Endothelial cell of umbilical vein (primary cell): ENCODE measurements at regions not wholly inside any gene's neighbourhood (a gene's known extent, or its start where the extent isn't known, plus 50 kb on each side); places are given as distances from the start of the nearest gene placed in this dataset.

Source experiments
- BruUV-seq: library from RNA; stranded (reverse); fragments of 400-500 nt; replicated peaks from 2 replicates; lab custom pipeline; 2021; lab: Mats Ljungman, UMichigan
- CTCF ChIA-PET: fragments of 300-600, 350-600 bp; sonication (Branson Sonifier 250); formaldehyde crosslinking; loops from one replicate; lab custom pipeline; 2021; ENCODE audit warnings: antibody characterized with exemption, inconsistent platforms; lab: Charles Lee
- POLR2A ChIA-PET: fragments of 300-600, 350-600 bp; sonication (Branson Sonifier 250); formaldehyde crosslinking; loops from one replicate; lab custom pipeline; 2021; ENCODE audit warnings: antibody characterized with exemption, inconsistent platforms; lab: Charles Lee
- DNase-seq: peaks from one replicate; pipeline ENCODE4 v3.0.0-alpha.2; 2011; ENCODE audit warnings: low read depth, low spot score
- FAIRE-seq: peaks from 2 replicates; lab custom pipeline; 2011; peaks lifted over from hg19 to GRCh38; lab: Jason Lieb, UNC
- H2AFZ ChIP-seq: 2 replicates; pipeline ENCODE4 v1.6.0; 2012; ENCODE audit warnings: low read depth, low read length, control low read depth, inconsistent platforms
- H3K27ac ChIP-seq: 2 replicates; pipeline ENCODE4 v1.5.1; 2011; ENCODE audit warnings: low read depth, mild to moderate bottlenecking, control low read depth, low read length, moderate library complexity; ENCODE audit not compliant: insufficient read depth
- H3K27me3 ChIP-seq, 2 experiments: 2 replicates each; pipeline versions ENCODE4 v1.6.0 to v1.6.1; 2011; ENCODE audit warnings: low read length in 2 of 2, mixed read lengths in 1 of 2; ENCODE audit not compliant: control insufficient read depth in 2 of 2, insufficient read depth in 2 of 2
- H3K36me3 ChIP-seq, 2 experiments: 2 replicates in 1 of 2; 3 replicates in 1 of 2; pipeline ENCODE4 v1.5.1; 2011; ENCODE audit warnings: low read length in 2 of 2, mild to moderate bottlenecking in 1 of 2, moderate library complexity in 1 of 2; ENCODE audit not compliant: control insufficient read depth in 2 of 2, insufficient read depth in 2 of 2; ENCODE audit errors: extremely low read depth in 1 of 2
- H3K4me1 ChIP-seq: 3 replicates; pipeline ENCODE4 v1.5.1; 2011; ENCODE audit warnings: mild to moderate bottlenecking, low read length; ENCODE audit not compliant: control insufficient read depth, insufficient read depth; ENCODE audit errors: extremely low read depth
- H3K4me2 ChIP-seq: 2 replicates; pipeline ENCODE4 v1.6.1; 2011; ENCODE audit warnings: low read length, control low read depth, mixed read lengths; ENCODE audit not compliant: insufficient read depth
- H3K4me3 ChIP-seq, 3 experiments: fragments of 200-600 bp in 1 of 3; sonication (generic), shearing (Covaris generic) in 1 of 3; replicated peaks in 1 of 3; 2 replicates each; pipeline ENCODE4 v1.5.1; 2011 to 2016; ENCODE audit warnings: control low read depth in 3 of 3, low read length in 3 of 3, mild to moderate bottlenecking in 2 of 3, inconsistent platforms in 1 of 3, low read depth in 1 of 3, moderate library complexity in 1 of 3; ENCODE audit not compliant: insufficient read depth in 1 of 3
- H3K79me2 ChIP-seq: 2 replicates; pipeline ENCODE4 v1.6.0; 2012; ENCODE audit warnings: low read length, inconsistent platforms; ENCODE audit not compliant: control insufficient read depth, insufficient read depth
- H3K9ac ChIP-seq: replicated peaks from 2 replicates; pipeline ENCODE3; 2011; ENCODE audit warnings: low read length, control low read depth; ENCODE audit not compliant: insufficient read depth; ENCODE audit errors: extremely low read depth
- H3K9me1 ChIP-seq: replicated peaks from 3 replicates; pipeline ENCODE4 v1.6.0; 2011; ENCODE audit warnings: mild to moderate bottlenecking, low read length; ENCODE audit not compliant: control insufficient read depth, insufficient read depth; ENCODE audit errors: extremely low read depth
- H3K9me3 ChIP-seq: replicated peaks from 2 replicates; pipeline ENCODE4 v1.5.1; 2012; ENCODE audit warnings: low read length, inconsistent platforms; ENCODE audit not compliant: control insufficient read depth, insufficient read depth
- H4K20me1 ChIP-seq: replicated peaks from 2 replicates; pipeline ENCODE3; 2011; ENCODE audit warnings: mild to moderate bottlenecking, low read length; ENCODE audit not compliant: control insufficient read depth, insufficient read depth; ENCODE audit errors: extremely low read depth
- EZH2 ChIP-seq: IDR thresholded peaks from 2 replicates; pipeline ENCODE4 v1.6.1; 2012; ENCODE audit warnings: borderline replicate concordance, low read depth, mild to moderate bottlenecking, moderate library complexity, low read length, inconsistent platforms; ENCODE audit not compliant: severe bottlenecking
- FOS ChIP-seq: IDR thresholded peaks from 2 replicates; pipeline ENCODE4 v1.6.1; 2011; ENCODE audit warnings: mild to moderate bottlenecking, low read length, moderate library complexity, borderline replicate concordance; ENCODE audit not compliant: insufficient read depth
- GATA2 ChIP-seq: IDR thresholded peaks from 2 replicates; pipeline ENCODE4 v1.7.0; 2011; ENCODE audit warnings: low read depth, mild to moderate bottlenecking, moderate library complexity, mixed read lengths, low read length; ENCODE audit not compliant: insufficient read length, insufficient read depth
- JUN ChIP-seq: IDR thresholded peaks from 2 replicates; pipeline ENCODE4 v1.6.1; 2011; ENCODE audit warnings: borderline replicate concordance, low read depth; ENCODE audit not compliant: insufficient read length, insufficient read depth
- MAX ChIP-seq: IDR thresholded peaks from 2 replicates; pipeline ENCODE4 v1.6.1; 2011; ENCODE audit not compliant: insufficient read depth, insufficient read length
- POLR2A ChIP-seq: IDR thresholded peaks from 2 replicates; pipeline ENCODE4 v1.6.1; 2012; ENCODE audit warnings: low read depth, mild to moderate bottlenecking, control low read depth, low read length
- POLR2AphosphoS5 ChIP-seq: IDR thresholded peaks from 2 replicates; pipeline ENCODE4 v1.6.1; 2012; ENCODE audit warnings: low read depth, mild to moderate bottlenecking, control low read depth, low read length, moderate library complexity; ENCODE audit not compliant: insufficient read depth
- dilution Hi-C: fragments of 300-500 bp; cut with MboI; formaldehyde crosslinking; loops from one replicate; pipeline ENCODE4 v1.15.0; 2019; ENCODE audit warnings: low sequenced_read_pairs; ENCODE audit not compliant: extremely low pct_ligation_motif_present
- intact Hi-C: fragments of 100-400 bp; cut with micrococcal nuclease; formaldehyde crosslinking; loops from one replicate; pipeline ENCODE4 v1.10.0; 2022
- TF ChIP-seq, protein P1 (sequence below), 2 donors: IDR thresholded peaks; 1 replicate in 1 of 2; 2 replicates in 1 of 2; pipeline ENCODE4 v1.5.1; 2011; ENCODE audit warnings: low read length in 2 of 2, mild to moderate bottlenecking in 2 of 2, moderate library complexity in 2 of 2, control low read depth in 1 of 2, inconsistent platforms in 1 of 2, low read depth in 1 of 2; ENCODE audit not compliant: insufficient read depth in 1 of 2; ENCODE audit errors: extremely low read depth in 1 of 2

DNA sequence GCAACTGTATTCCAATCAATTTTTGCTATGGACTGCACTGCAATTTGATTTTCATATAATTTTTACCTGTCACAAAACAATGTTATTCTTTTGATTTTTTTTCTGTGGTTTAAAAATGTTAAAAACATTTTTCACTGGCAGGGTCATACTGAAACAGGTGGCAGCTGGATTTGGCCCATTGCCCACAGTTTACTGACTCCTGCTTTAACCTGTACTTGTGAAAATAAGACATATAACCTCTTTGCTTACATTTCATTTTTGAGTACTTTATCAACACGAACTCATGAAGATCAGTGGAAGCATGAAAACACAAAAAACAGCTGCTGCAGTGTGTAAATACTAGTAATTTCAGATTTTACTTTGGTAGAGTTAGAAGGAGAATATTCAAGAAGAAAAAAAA, 313.1 kb downstream of the WDR72 start:
- no peaks in the 10 kb centered on the region for H3K4me1 ChIP-seq
- no peaks in the 10 kb centered on the region for H3K79me2 ChIP-seq
- H3K4me2 ChIP-seq, result no peak overlapping the region
- no peaks in the 10 kb centered on the region for H3K9me3 ChIP-seq
- H3K36me3 ChIP-seq, result no peaks in the 10 kb centered on the region
- dilution Hi-C loops, result no loop called here
- TF ChIP-seq JUN, result no peak
- TF ChIP-seq, protein P1, sequence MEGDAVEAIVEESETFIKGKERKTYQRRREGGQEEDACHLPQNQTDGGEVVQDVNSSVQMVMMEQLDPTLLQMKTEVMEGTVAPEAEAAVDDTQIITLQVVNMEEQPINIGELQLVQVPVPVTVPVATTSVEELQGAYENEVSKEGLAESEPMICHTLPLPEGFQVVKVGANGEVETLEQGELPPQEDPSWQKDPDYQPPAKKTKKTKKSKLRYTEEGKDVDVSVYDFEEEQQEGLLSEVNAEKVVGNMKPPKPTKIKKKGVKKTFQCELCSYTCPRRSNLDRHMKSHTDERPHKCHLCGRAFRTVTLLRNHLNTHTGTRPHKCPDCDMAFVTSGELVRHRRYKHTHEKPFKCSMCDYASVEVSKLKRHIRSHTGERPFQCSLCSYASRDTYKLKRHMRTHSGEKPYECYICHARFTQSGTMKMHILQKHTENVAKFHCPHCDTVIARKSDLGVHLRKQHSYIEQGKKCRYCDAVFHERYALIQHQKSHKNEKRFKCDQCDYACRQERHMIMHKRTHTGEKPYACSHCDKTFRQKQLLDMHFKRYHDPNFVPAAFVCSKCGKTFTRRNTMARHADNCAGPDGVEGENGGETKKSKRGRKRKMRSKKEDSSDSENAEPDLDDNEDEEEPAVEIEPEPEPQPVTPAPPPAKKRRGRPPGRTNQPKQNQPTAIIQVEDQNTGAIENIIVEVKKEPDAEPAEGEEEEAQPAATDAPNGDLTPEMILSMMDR (IDR thresholded peaks at IDR 0.05; ENCODE audit: extremely low read depth in 1 of 2, insufficient read depth in 1 of 2, low read depth in 1 of 2, low read length in 2 of 2), result no peak
- no peak for TF ChIP-seq GATA2
- TF ChIP-seq MAX, result no peak
- no peak for TF ChIP-seq FOS
- no peak for TF ChIP-seq POLR2AphosphoS5
- no peak overlapping the region for H3K27ac ChIP-seq
- H4K20me1 ChIP-seq, result no peaks in the 10 kb centered on the region
- BruUV-seq, result no TSS peak
- intact Hi-C loops, result no loop called here
- DNase-seq (no peak), FAIRE-seq (no peak)
- no peaks in the 10 kb centered on the region for H3K9me1 ChIP-seq
- no peaks in the 10 kb centered on the region for H3K27me3 ChIP-seq
- H3K9ac ChIP-seq, result no peak overlapping the region
- no peak overlapping the region for H3K4me3 ChIP-seq
- CTCF ChIA-PET, result no interaction called here
- no peak overlapping the region for H2AFZ ChIP-seq
- POLR2A ChIA-PET, result no interaction called here

DNA sequence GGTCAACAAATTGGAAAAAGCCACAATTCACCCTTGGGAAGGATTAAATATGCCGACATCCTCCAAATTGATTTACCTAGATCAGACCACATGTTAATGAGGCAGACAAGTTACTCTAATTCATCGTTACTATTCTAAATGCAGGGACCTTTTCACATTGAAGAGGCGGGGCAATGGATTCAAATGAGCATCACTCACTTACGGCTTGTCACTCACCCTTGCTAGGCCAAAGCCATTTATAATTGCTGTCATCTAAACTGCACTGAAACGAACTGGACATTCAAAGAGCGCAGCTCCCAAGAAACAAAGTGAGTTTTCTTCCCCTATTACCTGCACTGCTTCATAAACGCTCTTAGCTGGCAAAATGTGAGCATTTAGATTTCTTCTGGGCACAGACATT, 313.9 kb downstream of the WDR72 start:
- Histone ChIP-seq H3K9me3 (no peaks in the 10 kb centered on the region), H3K4me1 (no peaks in the 10 kb centered on the region), H3K9me1 (no peaks in the 10 kb centered on the region), H4K20me1 (no peaks in the 10 kb centered on the region), H3K27me3 (no peaks in the 10 kb centered on the region), H3K36me3 (no peaks in the 10 kb centered on the region), H3K4me3 (no peak overlapping the region), H2AFZ (no peak overlapping the region), H3K79me2 (no peaks in the 10 kb centered on the region), H3K9ac (no peak overlapping the region), H3K27ac (no peak overlapping the region), H3K4me2 (no peak overlapping the region)
- FAIRE-seq (no peak), DNase-seq (no peak)
- intact Hi-C loops (no loop called here), dilution Hi-C loops (no loop called here)
- TF ChIP-seq MAX (no peak), GATA2 (no peak), EZH2 (no peak), JUN (no peak), POLR2A (no peak)
- TF ChIP-seq, protein P1 (IDR thresholded peaks at IDR 0.05; ENCODE audit: extremely low read depth in 1 of 2, insufficient read depth in 1 of 2, low read depth in 1 of 2, low read length in 2 of 2), result no peak
- BruUV-seq, result no TSS peak
- ChIA-PET CTCF (no interaction called here), POLR2A (no interaction called here)
